GM21447 (cell line): ENCODE measurements at regions not wholly inside any gene's neighbourhood (a gene's known extent, or its start where the extent isn't known, plus 50 kb on each side); places are given as distances from the start of the nearest gene placed in this dataset.

Experiments
- ATAC-seq: cut with Tn5 transposase; IDR thresholded peaks from one replicate; pipeline ENCODE4 v1.9.1; 2021; ENCODE audit not compliant: unreplicated experiment

GRCh38 chr2:37425408-37425807 is 81.0 kb downstream of the QPCT start:
- ATAC-seq, result no peak

DNA sequence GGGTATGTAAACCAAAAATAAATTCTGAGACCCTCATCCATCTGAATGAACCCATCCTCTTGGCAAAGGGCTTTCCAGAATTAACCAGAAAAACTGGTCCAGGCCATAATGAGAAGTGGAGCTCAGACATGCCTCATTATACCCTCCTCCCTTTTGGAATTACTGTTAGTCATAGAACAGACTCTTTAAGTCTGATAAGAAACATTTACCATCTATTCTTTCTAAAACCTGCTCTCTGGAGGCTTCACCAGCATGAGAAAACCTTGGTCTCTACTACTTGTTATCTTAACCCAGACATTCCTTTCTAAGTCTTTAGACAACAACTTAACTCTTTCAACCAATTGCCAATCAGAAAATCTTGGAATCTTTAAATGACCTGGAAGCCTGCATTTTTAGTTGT is 82.8 kb downstream of the QPCT start:
- ATAC-seq, result no peak

DNA sequence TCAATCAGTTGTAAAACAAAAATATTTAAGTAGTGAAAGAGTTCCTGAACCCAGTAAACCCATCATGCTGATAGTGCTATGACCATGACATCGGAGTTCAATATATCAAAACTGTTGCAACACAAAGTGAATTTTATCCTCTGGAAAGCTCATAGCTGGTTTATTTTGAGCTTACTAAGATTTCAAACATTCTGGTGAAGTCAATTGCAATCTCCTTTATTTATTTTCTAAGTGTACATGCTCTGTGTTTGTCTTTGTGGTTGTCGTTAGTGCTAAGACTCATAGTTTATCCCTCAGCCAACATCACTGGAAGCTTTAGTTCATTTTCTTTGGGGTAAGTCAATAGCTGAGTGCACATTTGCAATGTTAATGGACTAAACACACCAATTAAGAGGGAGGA is 91.9 kb downstream of the QPCT start:
- ATAC-seq, result no peak

GRCh38 chr2:37439131-37439642 is 94.8 kb downstream of the QPCT start:
- no peak for ATAC-seq

DNA sequence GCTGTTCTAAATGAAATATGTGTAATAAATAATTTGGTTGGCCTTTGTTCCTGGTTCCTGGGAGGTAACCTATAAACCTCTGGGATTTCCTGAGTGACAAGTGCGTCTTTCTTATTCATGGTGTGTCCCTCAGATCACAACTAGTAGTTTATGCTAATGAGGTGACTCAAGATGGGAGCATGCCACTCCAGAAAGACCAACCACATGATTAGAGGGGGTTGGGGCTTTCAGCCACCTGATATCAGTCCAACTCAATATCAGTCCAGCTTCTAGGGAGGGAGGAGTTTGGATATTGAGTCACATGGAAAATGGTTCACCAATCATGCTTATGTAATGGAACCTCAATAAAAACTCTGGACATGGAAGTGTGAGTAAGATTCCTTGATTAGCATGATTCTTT is 96.6 kb downstream of the QPCT start:
- no peak for ATAC-seq

DNA sequence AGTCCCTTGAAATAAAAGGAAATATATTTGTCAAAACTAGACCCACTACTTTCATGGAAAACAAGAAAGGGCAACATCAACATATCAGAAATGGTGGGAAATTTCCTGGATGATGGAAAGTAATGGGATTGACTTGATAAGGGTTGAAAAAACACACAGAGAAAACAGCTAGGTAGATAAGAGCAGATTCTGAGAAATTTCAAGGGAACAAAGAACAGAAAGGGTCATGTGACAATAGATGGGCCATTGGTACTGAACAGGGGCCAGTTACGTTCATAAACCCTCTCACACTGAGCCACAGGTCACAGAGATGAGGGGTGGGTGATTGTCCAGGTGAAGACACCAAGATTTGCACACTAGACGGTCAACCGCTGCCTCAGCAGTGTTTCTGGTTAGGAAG is 98.7 kb downstream of the QPCT start:
- ATAC-seq, result no peak

DNA sequence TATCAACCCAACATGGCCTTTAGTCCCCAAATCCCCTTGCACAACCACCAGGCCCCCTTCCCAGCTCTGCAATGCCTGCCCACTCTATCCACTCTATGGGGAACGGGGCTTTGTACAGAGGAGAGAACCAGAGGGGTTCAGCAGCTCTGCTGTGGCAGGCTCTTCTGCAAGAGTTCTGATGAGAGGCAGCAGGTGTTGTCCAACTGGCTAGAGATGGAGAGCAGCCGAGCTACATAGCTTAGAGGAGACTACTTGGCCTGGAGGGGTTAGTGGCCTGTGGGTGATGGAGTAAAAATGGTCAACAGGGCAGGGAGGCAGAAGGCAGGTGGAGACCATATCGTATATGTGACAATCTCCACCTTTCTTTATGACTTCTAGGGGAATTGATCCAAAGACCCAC is 103.0 kb downstream of the QPCT start:
- ATAC-seq, result no peak

GRCh38 chr2:37448342-37449120 is 104.1 kb downstream of the QPCT start:
- no peak for ATAC-seq

GRCh38 chr2:37449761-37450296 is 105.4 kb downstream of the QPCT start:
- no peak for ATAC-seq

- ATAC-seq, result no peak
These were observed 108.6 kb downstream of the QPCT start for GRCh38 chr2:37453027-37453426.

- ATAC-seq, result no peak
These were observed 110.7 kb downstream of the QPCT start for GRCh38 chr2:37454851-37455762.

DNA sequence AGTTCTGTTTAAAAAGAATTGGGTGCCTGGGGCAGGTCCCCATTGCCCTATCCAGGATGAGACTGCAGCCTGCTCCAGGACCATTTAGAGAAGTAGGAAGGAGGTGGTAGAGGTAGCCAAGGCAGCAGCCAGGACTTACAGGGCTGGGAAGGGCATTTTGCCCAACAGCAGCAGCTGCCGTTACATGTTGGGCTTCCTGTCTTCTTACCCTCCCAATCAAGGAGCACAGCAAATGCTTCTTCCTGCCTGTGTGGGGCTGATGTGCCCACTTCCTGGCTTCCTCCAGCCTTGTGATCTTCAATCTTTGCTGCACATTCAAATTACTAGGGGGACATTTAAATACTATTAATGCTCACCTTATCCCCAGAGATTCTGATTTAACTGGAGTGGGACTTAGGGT is 112.0 kb downstream of the QPCT start:
- no peak for ATAC-seq

DNA sequence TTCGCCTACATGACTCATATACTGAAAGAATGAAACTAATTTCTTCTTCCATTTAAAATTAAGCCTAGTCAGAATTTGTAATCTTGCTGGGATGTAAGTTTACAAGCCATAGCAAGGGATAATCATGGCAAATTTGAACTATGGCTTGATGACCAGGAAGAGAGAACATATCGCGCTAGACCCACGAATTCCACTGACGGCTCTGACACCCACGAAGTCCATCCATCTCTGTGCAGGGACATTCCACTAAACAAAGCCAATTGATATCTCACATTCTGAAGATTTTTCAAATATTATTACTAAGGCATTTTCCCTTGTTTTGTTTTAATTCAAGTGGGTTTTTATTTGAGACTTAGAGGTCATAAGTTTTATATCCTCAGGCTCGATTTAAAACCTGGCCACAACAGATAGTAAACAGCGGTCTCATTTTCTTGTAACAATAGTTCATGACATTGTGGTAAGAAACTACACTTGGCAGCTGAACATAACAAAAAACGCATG is 113.0 kb downstream of the QPCT start:
- ATAC-seq, result no peak

DNA sequence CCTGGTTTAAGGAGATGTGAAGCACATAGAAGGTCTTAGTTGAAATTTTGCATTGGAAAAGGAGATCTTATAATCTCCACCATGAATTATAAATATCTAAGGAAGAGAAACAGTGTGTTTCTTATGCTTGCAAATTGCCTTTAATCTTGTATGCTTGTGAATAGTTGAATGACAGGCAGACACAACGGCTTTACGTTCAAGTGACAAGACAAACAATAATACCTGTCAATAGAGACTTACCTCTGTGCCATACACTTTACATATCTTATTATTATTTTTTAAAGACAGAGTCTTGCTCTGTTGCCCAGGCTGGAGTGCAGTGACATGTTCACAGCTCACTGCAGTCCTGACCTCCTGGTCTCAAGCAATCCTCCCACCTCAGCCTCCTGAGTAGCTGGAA is 113.7 kb downstream of the QPCT start:
- no peak for ATAC-seq

DNA sequence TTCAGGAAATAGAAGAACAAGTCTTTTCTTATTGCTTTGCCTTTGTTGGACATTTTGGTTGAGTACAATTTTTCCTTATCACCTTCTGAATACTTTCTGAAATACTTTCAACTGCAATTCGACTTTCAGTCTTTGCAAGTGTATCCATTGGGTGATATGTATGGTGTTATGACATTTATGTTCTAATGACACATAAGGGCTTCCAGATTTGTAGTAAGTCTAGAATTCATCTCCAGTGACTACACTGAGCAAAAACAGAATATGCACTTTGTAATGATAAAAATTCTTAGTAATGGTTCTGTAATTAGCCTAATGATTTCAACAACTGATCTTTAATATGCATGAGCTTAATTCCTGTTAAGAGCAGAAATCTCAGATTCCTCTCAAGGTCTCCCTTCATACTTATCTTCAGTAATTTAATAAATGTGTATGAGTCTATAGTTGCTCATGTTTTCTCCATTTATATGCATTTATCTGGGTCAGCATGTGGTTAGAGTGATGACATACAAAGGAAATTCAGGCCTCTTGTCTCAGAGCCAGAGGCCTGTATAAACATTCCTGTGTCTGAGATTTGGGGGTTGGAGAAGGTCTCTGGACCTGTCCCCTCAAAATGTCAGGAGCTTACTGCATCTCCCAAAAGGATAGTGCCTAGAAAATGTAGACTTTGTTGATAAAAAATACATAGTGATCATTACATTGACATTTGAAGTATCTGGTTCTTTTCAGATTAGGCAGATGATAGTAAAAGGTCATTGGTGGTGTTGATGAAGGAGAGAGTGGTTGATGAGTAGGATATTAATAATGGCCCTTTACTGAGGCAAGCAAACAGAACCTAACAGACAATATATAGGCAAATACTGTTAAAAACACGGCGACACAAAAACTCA is 114.9 kb downstream of the QPCT start:
- no peak for ATAC-seq

DNA sequence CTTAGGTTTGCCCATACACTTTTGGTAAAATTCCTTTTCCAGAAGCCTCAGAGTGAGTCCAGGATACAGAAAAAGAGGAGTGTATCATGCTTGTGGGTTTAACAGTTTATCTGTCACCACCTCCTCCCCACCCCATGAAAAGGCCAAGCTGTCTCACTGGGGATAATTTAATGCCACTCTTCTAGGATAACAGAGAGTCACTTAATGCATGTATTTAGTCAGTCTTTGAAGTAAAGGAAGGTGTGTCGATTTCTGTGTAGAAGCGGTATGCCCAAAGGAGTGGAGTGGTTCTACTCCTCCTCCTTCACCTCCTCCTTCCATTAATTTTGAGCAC is 116.4 kb downstream of the QPCT start:
- ATAC-seq, result no peak

DNA sequence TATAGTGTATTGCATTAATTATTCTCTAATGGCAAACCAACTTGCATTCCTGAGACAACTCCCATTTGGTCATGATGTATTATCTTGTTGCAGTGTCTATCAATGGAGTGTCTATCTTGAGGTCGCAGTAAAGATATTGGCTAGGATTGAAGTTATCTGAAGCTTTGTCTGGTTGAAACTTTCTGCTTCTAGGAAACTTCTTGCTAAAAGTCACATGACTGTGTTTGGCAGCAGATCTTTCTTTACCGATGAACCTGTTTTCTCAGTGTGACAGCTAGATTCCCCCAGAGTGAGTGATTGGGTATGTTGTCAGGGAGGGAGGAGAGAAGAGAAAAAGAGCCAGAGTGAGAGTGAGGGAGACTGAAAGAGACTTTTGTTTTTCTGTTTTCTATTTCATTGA is 119.6 kb downstream of the QPCT start:
- ATAC-seq, result no peak

GRCh38 chr2:37466533-37467222 is 122.2 kb downstream of the QPCT start:
- no peak for ATAC-seq

- ATAC-seq, result no peak
These were observed 123.7 kb downstream of the QPCT start for GRCh38 chr2:37468170-37468569.

DNA sequence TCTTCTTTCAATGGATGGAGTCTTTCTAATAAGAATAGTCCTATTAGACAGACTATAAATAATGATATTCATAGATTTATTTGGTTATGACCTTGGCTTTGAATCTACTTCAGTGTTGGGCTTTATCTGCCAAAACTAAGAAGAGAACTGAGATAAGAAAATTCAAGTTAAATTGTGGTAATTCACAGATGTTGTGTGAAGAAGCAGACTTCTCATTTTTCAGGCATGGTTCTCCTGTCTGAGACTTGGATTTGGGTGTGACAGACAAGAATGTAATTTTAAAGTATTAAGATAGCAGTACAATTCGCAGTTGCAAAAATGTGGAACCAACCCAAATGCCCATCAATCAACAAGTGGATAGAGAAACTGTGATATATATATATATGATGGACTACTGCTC is 124.7 kb downstream of the QPCT start:
- ATAC-seq, result no peak
